Activated CD8-positive, alpha-beta memory T cell treated with anti-CD3 and anti-CD28 coated beads for 36 hours (primary cell): ENCODE measurements at regions not wholly inside any gene's neighbourhood (a gene's known extent, or its start where the extent isn't known, plus 50 kb on each side); places are given as distances from the start of the nearest gene placed in this dataset.
"Not testable (repeated sequence)": the region's sequence is repeated elsewhere in the genome, so short reads cannot be mapped to it uniquely, and the experiment has no call there.

ENCODE experiments used
- CTCF ChIA-PET: fragments of 350-600 bp; sonication (Branson Sonifier 250); formaldehyde crosslinking; loops from one replicate; lab custom pipeline; 2021; ENCODE audit warnings: antibody characterized with exemption; lab: Charles Lee
- POLR2A ChIA-PET: fragments of 350-600 bp; sonication (Branson Sonifier 250); formaldehyde crosslinking; loops from one replicate; lab custom pipeline; 2021; ENCODE audit warnings: antibody characterized with exemption; lab: Charles Lee

DNA sequence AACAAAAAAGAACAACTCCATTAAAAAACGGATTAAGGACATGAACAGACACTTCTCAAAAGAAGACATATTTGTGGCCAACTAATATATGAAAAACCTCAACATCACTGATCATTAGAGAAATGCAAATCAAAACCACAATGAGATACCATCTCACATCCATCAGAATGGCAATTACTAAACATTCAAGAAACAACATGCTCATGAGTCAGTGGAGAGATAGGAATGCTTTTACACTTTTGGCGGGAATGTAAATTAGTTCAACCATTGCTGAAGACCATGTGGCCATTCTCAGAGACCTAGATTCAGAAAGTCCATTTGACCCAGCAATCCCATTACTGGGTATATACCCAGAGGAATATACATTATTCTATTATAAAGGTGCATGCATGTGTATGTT lies 1442.6 kb upstream of the B3GALT2 start:
- POLR2A ChIA-PET: no interaction called here
- CTCF ChIA-PET: no interaction called here

DNA sequence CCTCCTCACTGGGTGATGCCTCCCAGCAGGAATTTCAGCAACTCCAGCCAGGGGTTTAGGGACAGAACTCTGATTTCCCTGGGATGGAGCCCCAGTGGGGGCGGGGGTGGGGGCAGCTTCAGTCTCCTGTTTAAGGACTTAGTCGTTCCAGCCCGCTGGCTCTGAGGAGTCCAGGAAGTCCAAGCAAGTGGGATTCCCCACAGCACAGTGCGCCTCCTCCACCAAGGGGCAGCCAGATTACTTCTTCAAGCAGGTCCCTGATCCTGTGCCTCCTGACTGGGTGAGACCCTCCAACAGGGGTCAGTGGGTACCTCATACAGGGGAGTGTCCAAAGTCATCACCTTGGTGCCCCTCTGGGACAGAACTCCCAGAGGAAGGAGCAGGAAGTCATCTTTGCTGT lies 1438.4 kb upstream of the B3GALT2 start:
- ChIA-PET CTCF (no interaction called here), POLR2A (no interaction called here)

- POLR2A ChIA-PET: no interaction called here
- CTCF ChIA-PET: no interaction called here
These were observed 1431.7 kb upstream of the B3GALT2 start for GRCh38 chr1:194618101-194618500.

GRCh38 chr1:194617272-194617671 lies 1430.9 kb upstream of the B3GALT2 start:
- POLR2A ChIA-PET, CTCF ChIA-PET: not testable (repeated sequence)

- CTCF ChIA-PET: no interaction called here
- POLR2A ChIA-PET: no interaction called here
These were observed 1430.4 kb upstream of the B3GALT2 start for GRCh38 chr1:194616835-194617234.

DNA sequence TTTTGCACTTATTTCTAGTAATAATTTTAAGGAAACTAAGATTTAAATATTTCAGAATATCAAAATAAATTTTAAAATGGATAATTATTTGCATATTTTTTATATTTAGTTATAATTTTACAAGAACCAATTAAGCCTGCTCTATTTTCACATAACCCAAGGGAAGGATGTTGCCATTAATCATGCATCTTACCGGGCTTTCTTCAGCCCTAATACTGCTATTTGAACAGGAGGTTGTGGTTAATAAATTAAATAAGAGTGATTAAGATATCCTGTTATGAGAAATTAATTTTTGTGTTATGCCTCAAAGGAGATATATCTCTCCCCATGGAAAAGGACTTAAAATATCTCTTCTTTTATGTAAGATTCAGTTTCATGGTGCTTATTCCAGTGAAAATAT lies 1415.8 kb upstream of the B3GALT2 start:
- CTCF ChIA-PET: no interaction called here
- POLR2A ChIA-PET: no interaction called here

DNA sequence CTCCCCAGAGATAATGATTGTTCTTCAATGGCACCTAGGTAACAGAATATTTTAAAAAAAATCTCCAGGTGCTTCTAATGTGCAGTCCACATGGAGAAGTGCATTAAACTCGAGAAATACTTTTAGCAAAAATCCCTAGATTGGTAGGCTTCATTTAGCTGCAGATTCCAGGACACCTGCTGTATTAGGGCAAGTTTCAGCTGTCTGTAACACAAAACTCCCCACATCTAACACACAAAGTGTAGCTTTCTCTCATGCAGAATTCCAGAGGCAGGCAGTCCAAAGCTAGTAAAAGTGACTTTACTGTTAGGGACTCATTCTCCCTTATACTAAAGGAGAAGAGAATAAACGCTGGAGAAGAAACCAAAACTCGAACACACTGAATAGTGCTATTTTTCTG lies 1414.3 kb upstream of the B3GALT2 start:
- POLR2A ChIA-PET: no interaction called here
- CTCF ChIA-PET: no interaction called here

GRCh38 chr1:194598098-194598497 lies 1411.7 kb upstream of the B3GALT2 start:
- CTCF ChIA-PET: no interaction called here
- POLR2A ChIA-PET: no interaction called here

- ChIA-PET CTCF (no interaction called here), POLR2A (no interaction called here)
These were observed 1399.9 kb upstream of the B3GALT2 start for GRCh38 chr1:194586302-194586701.

DNA sequence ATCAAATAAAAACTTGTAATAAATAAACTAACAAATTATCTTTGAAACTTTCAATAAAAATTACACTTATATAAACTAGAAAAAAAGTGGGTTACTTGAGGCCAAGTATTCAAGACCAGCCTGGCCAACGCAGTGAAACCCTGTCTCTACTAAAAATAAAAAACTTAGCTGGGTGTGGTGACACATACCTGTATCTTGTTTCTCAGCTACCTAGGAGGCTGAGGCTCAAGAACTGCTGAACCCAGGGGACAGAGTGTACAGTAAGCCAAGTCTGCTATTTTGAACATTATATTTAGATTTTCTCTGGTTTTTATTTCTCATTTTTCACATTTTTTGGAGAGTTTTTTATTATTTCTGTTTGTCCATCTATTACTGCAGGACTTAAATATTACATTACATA lies 1397.6 kb upstream of the B3GALT2 start:
- POLR2A ChIA-PET: no interaction called here
- CTCF ChIA-PET: no interaction called here

DNA sequence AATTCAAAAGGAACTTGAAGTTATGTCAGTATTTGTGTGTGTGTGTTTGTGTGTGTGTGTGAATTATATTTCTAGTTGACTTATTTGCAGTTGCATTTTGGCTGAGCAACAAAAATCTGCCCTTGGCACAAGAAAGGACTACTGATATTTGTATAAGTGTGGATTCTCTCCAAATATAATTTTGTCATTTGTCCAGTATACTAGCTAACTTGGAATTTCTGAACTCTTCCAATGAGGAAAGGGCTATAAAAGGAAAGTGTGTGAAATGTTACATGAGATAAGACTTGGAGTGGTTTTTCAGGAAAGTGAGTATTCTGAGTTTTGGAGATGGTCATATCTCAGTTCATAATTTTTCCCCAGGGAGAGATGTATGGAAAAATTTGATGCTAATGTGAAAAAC lies 1384.1 kb upstream of the B3GALT2 start:
- ChIA-PET POLR2A (no interaction called here), CTCF (no interaction called here)

DNA sequence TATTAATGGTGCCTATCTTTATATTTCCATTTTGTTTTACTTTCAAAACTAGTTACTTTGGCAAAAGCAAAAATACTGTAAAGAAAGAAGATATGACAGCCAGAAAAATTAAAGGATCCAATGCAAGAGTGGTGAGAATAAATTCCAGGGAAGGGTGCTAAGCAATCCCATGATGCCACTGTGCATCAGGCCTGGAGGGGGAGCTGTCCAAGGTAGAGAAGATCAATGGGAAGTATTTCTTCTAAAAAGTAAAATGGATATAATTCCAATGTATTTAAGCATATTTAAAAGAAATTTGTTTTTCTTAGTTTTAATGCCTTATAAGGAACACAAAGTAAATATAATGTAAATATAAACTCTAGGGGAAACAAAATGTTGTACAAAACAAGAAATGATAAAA lies 1382.2 kb upstream of the B3GALT2 start:
- ChIA-PET POLR2A (no interaction called here), CTCF (no interaction called here)

DNA sequence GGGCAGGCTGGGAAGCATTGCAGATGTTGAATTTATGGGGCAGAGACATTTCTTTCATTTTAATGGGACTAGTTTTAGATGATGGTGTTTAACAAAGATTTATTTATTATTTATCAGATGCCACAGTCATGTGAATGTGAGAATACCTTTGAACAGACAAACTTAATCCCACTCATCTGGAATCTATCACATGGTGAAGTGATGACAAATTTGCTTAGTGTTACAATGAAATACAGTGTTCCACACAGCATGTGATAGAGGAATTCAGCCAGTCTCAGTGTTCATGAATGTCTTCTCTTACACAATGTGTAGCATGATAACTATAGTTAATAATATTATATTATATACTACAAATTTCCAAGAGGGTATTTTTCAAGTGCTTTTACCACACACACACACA lies 1361.7 kb upstream of the B3GALT2 start:
- ChIA-PET CTCF (no interaction called here), POLR2A (no interaction called here)

GRCh38 chr1:194544012-194544411 lies 1357.6 kb upstream of the B3GALT2 start:
- POLR2A ChIA-PET: no interaction called here

GRCh38 chr1:194538453-194538852 lies 1352.0 kb upstream of the B3GALT2 start:
- CTCF ChIA-PET: no interaction called here
- POLR2A ChIA-PET: no interaction called here

More at GRCh38 chr1:194544012-194544411, 1357.6 kb upstream of the B3GALT2 start:
- CTCF ChIA-PET: no interaction called here

DNA sequence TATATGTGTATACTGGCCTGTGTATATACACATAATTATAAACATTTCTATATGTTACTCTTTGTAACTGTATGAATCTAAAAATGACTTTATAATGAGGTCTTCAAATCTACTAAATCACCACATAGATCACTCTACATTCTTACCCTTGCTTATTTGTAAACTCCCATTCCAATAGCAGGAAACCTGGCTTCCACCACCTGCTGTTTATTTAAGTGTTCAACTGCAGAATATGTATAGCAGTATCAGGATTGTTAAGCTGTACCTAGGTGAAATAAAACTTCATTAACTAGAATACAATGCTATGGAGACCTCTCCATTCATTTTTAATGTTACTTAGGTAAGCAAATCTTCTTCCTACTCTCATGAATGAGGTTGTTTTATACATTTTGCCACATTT lies 1351.1 kb upstream of the B3GALT2 start:
- CTCF ChIA-PET: no interaction called here
- POLR2A ChIA-PET: no interaction called here

DNA sequence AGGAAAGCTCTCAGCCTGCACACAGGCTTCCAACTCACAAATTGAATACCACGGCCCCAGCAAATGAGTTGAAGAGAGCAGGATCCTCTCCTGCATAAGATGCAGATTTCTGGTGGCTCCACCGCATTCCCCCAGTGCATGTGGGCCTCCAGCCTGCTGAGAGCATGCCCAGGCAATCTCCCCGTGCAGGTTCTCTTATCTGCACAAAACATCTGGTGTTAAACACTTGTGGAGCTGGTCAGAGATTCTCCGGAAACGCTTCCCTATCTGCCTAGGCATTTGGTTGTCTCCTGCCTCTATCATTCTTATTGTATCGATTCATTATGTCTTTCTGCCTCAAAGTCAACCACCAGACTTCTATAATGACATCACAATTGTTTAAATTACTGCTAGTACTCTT lies 1349.0 kb upstream of the B3GALT2 start:
- CTCF ChIA-PET: no interaction called here
- POLR2A ChIA-PET: no interaction called here

GRCh38 chr1:194534784-194535183 lies 1348.4 kb upstream of the B3GALT2 start:
- ChIA-PET POLR2A (no interaction called here), CTCF (no interaction called here)

GRCh38 chr1:194533641-194534040 lies 1347.2 kb upstream of the B3GALT2 start:
- POLR2A ChIA-PET: no interaction called here

GRCh38 chr1:194517567-194517966 lies 1331.2 kb upstream of the B3GALT2 start:
- POLR2A ChIA-PET: no interaction called here

More at GRCh38 chr1:194533641-194534040, 1347.2 kb upstream of the B3GALT2 start:
- CTCF ChIA-PET: no interaction called here

GRCh38 chr1:194515916-194516315 lies 1329.5 kb upstream of the B3GALT2 start:
- CTCF ChIA-PET: no interaction called here

More at GRCh38 chr1:194517567-194517966, 1331.2 kb upstream of the B3GALT2 start:
- CTCF ChIA-PET: no interaction called here

GRCh38 chr1:194512957-194513356 lies 1326.5 kb upstream of the B3GALT2 start:
- ChIA-PET CTCF (no interaction called here), POLR2A (no interaction called here)

More at GRCh38 chr1:194515916-194516315, 1329.5 kb upstream of the B3GALT2 start:
- POLR2A ChIA-PET: no interaction called here
